Uterus (tissue), 3 donors: ENCODE measurements at regions not wholly inside any gene's neighbourhood (a gene's known extent, or its start where the extent isn't known, plus 50 kb on each side); places are given as distances from the start of the nearest gene placed in this dataset.

Experiments used
- DNase-seq, 2 donors: peaks; one replicate each; pipeline ENCODE4 v3.0.0-alpha.2; 2019 to 2020
- H3K27ac ChIP-seq, 2 donors: fragments of 200-600 bp; sonication (generic); 1 replicate in 1 of 2; 2 replicates in 1 of 2; pipeline ENCODE4 v1.5.1; 2016 to 2018
- H3K27me3 ChIP-seq, 2 donors: fragments of 200-600 bp; sonication (generic); one replicate each; pipeline ENCODE4 v1.5.1; 2018 to 2019; ENCODE audit warnings: control low read depth in 1 of 2
- H3K36me3 ChIP-seq, 2 donors: fragments of 200-600 bp; sonication (generic); one replicate each; pipeline ENCODE4 v1.5.1; 2019; ENCODE audit warnings: control low read depth in 1 of 2
- H3K4me1 ChIP-seq, 2 donors: fragments of 200-600 bp; sonication (generic); one replicate each; pipeline ENCODE4 v1.5.1; 2018 to 2019; ENCODE audit warnings: control low read depth in 1 of 2
- H3K4me3 ChIP-seq, 2 donors: fragments of 200-600 bp; sonication (generic); 1 replicate in 1 of 2; 2 replicates in 1 of 2; pipeline ENCODE4 v1.5.1; 2018 to 2019; ENCODE audit warnings: mild to moderate bottlenecking in 1 of 2
- H3K9me3 ChIP-seq, 2 donors: fragments of 200-600 bp; sonication (generic); one replicate each; pipeline ENCODE4 v1.5.1; 2019; ENCODE audit warnings: control low read depth in 1 of 2
- POLR2A ChIP-seq, 2 donors: fragments of 450-650 bp; IDR thresholded peaks; one replicate each; pipeline ENCODE4 v1.6.1; 2016; ENCODE audit warnings: antibody characterized with exemption in 2 of 2, mild to moderate bottlenecking in 1 of 2, moderate library complexity in 1 of 2
- intact Hi-C: fragments of 100-400 bp; cut with DNase I; formaldehyde crosslinking; loops from one replicate; pipeline ENCODE4 v1.15.1; 2023; ENCODE audit warnings: low total_unique reads
- TF ChIP-seq, protein P1 (sequence below), 4 experiments: fragments of 200-600 bp in 2 of 4; fragments of 450-650 bp in 2 of 4; sonication (generic) in 2 of 4; IDR thresholded peaks; one replicate each; pipeline ENCODE4 v1.5.1; 2016 to 2019; ENCODE audit warnings: antibody characterized with exemption in 4 of 4, mild to moderate bottlenecking in 2 of 4, moderate library complexity in 1 of 4
- donor health status: DM: yes; HTN: yes; CAD: no.

DNA sequence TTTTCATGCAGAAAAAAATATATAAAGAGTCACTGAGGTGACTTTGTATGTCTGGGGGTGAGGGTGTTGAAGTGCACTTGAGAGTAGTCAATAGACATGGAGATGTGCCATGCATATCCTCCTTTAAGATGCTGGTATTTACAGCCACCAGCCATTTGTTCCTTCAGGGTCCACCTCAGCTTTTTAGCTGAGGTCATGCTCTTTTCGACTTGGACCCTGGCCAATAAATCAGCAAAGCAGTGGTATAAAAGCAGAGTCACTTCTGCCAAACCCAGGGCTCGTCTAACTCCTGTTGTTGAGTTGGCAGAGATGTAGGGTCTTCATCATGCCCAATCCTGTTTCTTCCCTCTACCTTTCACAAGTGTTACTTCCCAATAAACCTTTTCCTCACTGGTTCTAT is 75.1 kb upstream of the OSTN start:
- intact Hi-C loops, result no loop called here
- Histone ChIP-seq H3K36me3 (no peaks in the 10 kb centered on the region), H3K4me1 (no peaks in the 10 kb centered on the region), H3K27me3 (no peaks in the 10 kb centered on the region), H3K9me3 (no peaks in the 10 kb centered on the region), H3K4me3 (no peak overlapping the region), H3K27ac (no peak overlapping the region)
- TF ChIP-seq, protein P1, sequence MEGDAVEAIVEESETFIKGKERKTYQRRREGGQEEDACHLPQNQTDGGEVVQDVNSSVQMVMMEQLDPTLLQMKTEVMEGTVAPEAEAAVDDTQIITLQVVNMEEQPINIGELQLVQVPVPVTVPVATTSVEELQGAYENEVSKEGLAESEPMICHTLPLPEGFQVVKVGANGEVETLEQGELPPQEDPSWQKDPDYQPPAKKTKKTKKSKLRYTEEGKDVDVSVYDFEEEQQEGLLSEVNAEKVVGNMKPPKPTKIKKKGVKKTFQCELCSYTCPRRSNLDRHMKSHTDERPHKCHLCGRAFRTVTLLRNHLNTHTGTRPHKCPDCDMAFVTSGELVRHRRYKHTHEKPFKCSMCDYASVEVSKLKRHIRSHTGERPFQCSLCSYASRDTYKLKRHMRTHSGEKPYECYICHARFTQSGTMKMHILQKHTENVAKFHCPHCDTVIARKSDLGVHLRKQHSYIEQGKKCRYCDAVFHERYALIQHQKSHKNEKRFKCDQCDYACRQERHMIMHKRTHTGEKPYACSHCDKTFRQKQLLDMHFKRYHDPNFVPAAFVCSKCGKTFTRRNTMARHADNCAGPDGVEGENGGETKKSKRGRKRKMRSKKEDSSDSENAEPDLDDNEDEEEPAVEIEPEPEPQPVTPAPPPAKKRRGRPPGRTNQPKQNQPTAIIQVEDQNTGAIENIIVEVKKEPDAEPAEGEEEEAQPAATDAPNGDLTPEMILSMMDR (IDR thresholded peaks at IDR 0.05), result no peak
- TF ChIP-seq POLR2A (IDR thresholded peaks at IDR 0.05), result no peak
- DNase-seq, result no peak

DNA sequence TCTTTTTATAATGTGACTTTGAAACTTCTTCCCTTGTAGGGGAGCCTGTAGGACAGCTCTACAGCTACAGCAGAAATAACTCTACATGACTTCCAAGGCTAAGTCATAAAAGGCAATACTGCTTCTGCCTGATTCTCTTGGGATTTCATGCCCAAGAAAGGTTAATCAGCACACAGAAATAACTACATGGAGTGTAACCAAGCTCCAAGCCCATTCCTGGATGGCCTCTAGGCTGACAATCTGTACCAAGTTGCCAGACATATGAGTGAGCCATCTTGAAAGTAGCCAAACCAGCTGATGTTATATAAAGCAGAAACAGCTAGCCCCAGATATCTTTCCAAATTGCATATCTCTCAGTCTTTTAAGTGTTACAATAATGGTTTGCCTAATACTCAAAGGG is 75.8 kb upstream of the OSTN start:
- Histone ChIP-seq H3K4me3 (no peak overlapping the region), H3K27me3 (no peaks in the 10 kb centered on the region), H3K9me3 (no peaks in the 10 kb centered on the region), H3K36me3 (no peaks in the 10 kb centered on the region), H3K27ac (no peak overlapping the region), H3K4me1 (no peaks in the 10 kb centered on the region)
- TF ChIP-seq, protein P1 (IDR thresholded peaks at IDR 0.05), result no peak
- no peak for TF ChIP-seq POLR2A (IDR thresholded peaks at IDR 0.05)
- intact Hi-C loops, result no loop called here
- no peak for DNase-seq

DNA sequence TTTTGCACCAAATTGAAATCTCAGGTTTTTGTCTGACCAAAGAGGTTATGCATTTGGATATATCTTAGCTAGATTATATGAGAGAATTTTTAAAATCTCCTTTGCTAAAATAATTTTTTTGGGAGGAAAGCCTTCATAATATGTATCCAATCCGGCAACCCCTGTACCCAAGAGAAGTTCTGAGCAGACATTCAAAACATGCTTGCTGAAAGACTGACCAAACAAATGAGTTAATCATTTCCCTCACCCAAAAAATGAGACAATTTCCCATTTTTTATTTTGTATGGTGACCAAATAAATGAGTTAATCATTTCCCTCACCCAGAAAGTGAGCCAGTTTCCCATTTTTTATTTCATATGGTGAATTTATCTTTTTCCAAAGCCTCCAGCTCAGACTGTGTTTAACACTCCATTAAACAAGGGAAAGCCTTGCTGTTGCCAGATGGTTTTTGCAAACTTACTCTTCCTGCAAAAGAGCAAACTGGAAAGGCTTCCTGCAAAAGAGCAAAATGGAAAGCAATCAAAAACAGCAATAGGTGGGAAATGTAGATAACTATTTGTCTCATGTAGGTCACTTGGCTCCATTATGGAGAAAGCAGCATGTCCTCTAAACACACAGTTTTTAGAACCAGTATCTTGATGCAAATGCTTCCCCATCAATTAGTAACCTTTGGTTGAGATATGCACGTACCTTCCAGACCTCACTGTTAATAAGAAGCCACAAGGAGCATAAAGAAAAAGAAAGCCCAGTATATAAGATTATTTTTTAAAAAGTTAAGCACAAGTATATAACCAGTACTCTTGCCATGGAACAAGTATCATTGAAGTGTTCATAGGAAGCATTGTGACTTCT is 78.4 kb upstream of the OSTN start:
- H3K36me3 ChIP-seq, result no peaks in the 10 kb centered on the region
- H3K4me1 ChIP-seq, result no peaks in the 10 kb centered on the region
- no peaks in the 10 kb centered on the region for H3K9me3 ChIP-seq
- intact Hi-C loops, result no loop called here
- TF ChIP-seq, protein P1 (IDR thresholded peaks at IDR 0.05), result no peak
- no peak for TF ChIP-seq POLR2A (IDR thresholded peaks at IDR 0.05)
- no peak overlapping the region for H3K27ac ChIP-seq
- no peaks in the 10 kb centered on the region for H3K27me3 ChIP-seq
- no peak overlapping the region for H3K4me3 ChIP-seq
- no peak for DNase-seq

DNA sequence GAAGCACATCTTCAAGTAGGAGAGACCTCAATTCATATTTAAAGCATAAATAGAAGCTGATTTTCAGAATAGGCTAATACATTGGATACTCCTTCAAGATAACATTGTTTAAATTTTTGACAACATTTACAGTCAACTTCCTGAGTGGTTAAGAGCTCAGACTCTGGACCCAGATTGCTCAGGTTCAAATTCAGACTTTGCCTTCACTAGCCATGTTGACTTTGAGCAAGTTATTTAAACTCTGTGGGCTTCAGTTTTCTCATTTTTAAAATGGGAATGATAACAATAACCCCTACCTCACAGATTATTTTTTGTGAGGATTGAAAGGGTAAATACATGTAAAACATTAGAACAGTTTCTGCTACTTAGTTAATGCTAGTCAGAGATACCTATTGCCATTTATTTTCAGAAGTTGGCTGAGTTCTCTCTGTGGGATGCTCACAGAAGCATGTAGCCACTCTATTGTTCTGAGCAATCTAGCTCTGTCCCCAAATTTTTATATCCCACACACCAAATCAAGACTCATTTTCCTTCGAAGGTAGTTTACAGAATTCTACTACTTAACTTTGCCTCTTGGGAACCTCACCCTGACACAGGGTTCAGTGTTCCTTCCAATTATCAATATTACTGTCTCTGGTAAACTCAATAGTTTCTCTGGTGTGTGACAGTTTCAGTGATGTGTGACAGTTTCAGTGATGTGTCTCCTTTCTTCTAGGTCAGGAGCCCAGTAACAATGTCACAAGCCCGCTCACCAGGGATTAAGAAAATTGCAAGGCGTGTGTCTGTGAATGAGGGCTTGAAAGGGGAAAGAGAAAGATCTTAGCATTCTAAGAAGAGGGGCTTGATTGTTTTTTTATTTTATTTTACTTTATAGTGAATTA is 79.4 kb upstream of the OSTN start:
- Histone ChIP-seq H3K36me3 (no peaks in the 10 kb centered on the region), H3K27me3 (no peaks in the 10 kb centered on the region), H3K27ac (no peak overlapping the region), H3K4me3 (no peak overlapping the region), H3K9me3 (no peaks in the 10 kb centered on the region), H3K4me1 (no peaks in the 10 kb centered on the region)
- TF ChIP-seq POLR2A (IDR thresholded peaks at IDR 0.05), result no peak
- TF ChIP-seq, protein P1 (IDR thresholded peaks at IDR 0.05), result no peak
- intact Hi-C loops, result no loop called here
- no peak for DNase-seq

DNA sequence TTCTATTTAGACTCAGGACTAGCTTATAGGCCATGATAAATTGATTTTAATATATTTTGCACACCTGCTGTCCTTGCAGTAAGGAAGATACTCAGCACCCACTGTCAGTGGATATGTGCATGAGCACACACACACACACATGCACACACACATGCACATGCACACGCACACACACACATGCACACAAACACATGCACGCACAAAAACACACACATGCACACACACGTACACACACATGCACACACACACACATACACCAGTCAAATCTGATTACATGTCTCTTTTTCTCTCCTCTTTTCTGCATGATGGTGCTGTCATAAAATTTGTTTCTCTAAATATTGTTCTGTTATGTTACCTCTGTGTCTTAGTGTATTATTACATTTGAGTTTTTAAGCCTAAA is 87.3 kb upstream of the OSTN start:
- Histone ChIP-seq H3K27me3 (no peaks in the 10 kb centered on the region), H3K4me1 (no peaks in the 10 kb centered on the region), H3K4me3 (no peak overlapping the region), H3K9me3 (no peaks in the 10 kb centered on the region), H3K36me3 (no peaks in the 10 kb centered on the region), H3K27ac (no peak overlapping the region)
- DNase-seq, result no peak
- TF ChIP-seq, protein P1 (IDR thresholded peaks at IDR 0.05), result no peak
- TF ChIP-seq POLR2A (IDR thresholded peaks at IDR 0.05), result no peak
- intact Hi-C loops, result no loop called here
